GM23248 (cell line): ENCODE measurements at regions not wholly inside any gene's neighbourhood (a gene's known extent, or its start where the extent isn't known, plus 50 kb on each side); places are given as distances from the start of the nearest gene placed in this dataset.

Experiments
- EZH2 ChIP-seq: fragments of 200-600 bp; sonication (generic); IDR thresholded peaks from 2 replicates; pipeline ENCODE4 v1.6.1; 2018; ENCODE audit warnings: antibody characterized with exemption, mild to moderate bottlenecking; ENCODE audit not compliant: insufficient read depth, poor library complexity, severe bottlenecking
- EZH2phosphoT487 ChIP-seq: fragments of 200-600 bp; sonication (generic); IDR thresholded peaks from 2 replicates; pipeline ENCODE4 v1.6.1; 2018; ENCODE audit warnings: antibody characterized with exemption, moderate library complexity, mild to moderate bottlenecking, low read depth; ENCODE audit not compliant: insufficient read depth

GRCh38 chr12:46473634-46474329 is 101.2 kb upstream of the SLC38A2 start:
- TF ChIP-seq EZH2 (no peak), EZH2phosphoT487 (no peak; the same call in 1 of the 2 replicates)
